H4 (cell line): ENCODE measurements at regions not wholly inside any gene's neighbourhood (a gene's known extent, or its start where the extent isn't known, plus 50 kb on each side); places are given as distances from the start of the nearest gene placed in this dataset.
"Not testable (repeated sequence)": the region's sequence is repeated elsewhere in the genome, so short reads cannot be mapped to it uniquely, and the experiment has no call there.

Source experiments
- DNase-seq: peaks from one replicate; pipeline ENCODE4 v3.0.0-alpha.2; 2015; ENCODE audit warnings: low spot score

- DNase-seq = no peak
Measured at GRCh38 chr6:164695896-164696295, 613.5 kb downstream of the C6orf118 start.

- no peak for DNase-seq
Measured at GRCh38 chr6:164694386-164694785, 615.0 kb downstream of the C6orf118 start.

DNA sequence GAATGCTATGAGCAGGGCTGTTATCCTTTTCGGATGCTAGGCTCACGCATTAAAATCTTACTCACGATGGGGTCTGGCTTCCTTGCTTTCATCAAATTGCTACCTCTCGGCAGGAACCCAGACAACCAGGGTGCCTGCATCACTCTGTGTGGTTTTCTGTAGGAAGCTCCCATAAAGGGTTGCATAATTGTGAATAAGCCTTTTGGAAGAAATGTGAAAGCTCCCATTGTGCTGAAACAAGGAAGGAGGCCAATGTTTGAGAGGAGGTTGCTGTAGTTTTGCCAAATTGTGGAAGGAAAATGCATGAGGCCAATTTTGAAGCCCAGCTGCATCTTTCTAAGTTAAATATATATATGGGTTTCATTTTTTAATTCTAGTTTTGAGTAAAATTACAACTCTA, 615.5 kb downstream of the C6orf118 start:
- DNase-seq = no peak

DNA sequence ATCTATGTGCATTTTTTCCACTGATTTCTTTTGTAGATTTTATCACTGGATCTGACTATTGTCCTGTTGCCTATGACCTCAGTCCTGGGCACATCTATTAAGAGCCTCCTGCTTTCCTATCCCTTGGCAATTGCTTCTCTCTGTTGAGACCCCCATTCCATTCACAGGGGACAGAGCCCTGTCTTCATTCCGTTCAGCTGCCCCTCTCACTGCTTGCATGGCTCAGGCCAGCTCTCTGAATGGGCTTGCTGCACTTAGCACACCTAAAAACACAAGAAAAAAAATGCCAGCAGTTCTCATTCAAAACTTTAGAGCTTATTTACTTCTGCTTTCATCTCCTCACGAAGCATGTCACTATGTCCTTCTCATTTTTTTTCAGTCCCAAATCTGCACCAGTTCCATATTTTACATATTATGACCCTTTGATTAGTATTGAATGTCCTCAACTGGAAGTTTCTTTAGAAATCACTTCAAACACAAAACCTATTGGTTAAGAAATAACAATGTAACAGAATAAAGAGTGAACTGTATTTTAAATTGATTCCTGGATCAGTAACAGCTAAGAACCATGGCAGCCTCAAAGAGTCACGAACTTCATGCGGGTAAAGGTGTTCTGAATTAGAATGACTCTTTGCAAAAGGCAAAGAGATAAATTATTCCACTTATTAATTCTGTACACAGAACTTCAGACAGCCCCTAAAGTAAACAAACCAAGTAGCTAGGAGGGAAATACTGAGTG, 616.5 kb downstream of the C6orf118 start:
- DNase-seq = no peak

DNA sequence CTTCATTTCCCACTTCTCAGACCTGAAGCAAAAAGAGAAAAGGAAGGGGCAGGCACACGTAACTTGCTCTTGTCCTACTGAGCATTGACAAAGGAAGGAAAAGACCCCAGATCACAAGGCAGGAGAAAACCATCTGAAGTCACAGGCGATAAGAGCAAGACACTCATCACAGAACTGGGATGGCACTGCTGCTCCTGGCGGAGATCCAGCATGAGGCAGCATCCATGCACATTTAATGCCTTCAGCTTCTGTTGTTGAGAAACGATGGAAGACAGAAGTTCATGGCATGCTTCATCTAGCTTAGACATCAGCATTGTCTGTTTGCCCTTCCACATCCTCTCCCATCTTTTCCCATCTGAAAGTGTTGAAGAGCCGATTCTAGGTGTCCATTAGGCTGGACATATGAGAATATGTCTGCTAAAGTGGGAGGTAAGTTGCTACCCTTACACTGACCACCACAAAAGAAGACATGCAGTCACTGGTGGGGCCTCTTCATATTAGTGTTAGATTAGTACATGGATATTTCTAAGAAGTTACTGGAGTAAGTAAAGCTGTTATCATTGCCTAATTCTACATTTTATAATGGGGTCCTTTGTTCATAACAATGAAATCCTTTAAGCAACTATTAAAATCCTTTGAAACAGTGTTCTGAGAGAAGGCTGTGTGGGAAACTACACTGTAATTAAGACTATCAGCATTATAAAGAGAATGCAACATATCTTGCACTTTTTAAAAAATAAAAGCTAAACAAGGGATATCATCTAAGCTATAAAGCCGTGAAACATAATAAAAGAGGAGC, 618.5 kb downstream of the C6orf118 start:
- no peak for DNase-seq

- DNase-seq = no peak
Measured at GRCh38 chr6:164690241-164690640, 619.2 kb downstream of the C6orf118 start.

DNA sequence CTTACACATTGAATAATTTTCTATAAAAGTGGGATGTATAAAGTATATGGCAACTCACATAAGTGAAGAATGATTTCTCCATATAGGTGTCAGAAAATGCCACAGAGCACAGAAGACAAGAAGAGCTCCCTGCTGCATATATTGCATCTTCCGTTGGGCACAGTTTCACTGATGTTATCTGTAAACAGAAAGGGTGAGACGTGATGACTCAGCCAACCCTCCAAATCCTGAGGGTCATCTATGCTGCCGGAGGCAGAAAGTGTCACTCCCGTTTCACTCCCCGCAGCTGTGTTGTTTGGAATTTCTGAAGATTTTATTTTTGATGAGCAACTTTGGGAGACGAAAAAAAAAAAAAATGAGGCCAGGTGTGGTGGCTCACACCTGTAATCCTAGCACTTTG, 644.1 kb downstream of the C6orf118 start:
- no peak for DNase-seq

- DNase-seq = no peak
Measured at GRCh38 chr6:164663634-164664033, 645.8 kb downstream of the C6orf118 start.

GRCh38 chr6:164661716-164662115, 647.7 kb downstream of the C6orf118 start:
- DNase-seq = no peak

DNA sequence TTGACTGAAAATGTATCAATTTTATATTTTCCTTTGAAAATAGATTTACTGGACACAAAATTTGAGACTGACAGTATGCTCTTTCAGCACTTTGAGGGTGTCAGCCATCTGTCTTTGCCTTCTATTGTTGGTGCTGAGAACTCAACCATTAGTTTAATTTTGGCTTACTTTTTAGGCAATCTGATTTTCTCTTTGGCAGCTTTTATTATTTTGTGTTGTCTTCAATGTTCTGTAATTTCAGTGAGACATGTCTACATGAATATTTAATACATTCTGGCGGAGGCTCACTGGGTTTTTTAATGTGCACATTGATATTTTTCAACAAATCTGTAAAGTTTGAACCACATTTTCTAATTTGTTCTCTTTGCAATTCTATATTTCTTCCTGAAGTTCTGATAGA, 648.6 kb downstream of the C6orf118 start:
- no peak for DNase-seq

DNA sequence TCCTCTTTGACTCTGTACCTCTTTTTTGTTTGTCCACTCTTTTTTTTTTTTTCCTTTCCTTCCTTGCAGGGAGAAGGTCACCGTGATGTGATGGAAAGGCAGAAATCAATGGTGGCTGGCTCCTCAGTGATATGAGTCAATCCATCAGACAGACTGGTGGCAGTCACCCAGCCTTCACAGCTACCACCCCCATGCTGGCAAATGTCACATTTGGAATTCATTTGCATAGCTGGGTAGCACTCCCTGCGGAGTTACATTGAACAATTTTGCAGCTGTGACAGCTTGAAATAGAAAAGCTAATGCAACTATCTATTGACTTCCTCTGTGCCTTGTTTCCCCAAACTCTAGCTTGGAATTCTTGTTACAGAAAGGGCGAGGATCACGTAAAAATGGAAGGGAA, 668.4 kb downstream of the C6orf118 start:
- no peak for DNase-seq

DNA sequence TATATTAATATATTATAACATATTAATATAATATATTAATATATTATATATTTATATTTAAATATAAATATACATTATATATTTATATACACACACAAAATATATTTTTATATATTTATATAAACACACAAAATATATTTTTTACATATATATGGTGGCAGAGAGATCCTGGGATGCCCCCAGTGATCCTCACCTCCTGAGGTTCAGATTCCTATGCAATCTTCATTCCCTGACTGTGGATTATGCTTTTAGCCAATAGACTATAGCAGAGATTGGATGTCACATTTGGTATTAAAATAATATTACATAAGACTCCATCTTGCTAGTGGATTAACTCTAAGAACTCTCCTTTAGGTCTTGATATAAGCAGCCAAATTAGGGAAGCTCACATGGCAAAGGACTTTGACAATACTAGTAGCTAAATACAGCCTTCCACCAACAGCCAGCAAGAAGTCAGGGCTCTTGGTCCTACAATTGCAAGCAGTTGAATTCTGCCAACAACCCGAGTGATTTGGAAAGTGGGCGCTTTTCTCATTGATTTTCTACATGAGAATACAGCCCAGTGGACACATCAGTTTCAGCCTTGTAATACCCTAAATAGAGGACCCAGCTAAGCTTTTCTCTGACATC, 681.0 kb downstream of the C6orf118 start:
- DNase-seq = no peak

DNA sequence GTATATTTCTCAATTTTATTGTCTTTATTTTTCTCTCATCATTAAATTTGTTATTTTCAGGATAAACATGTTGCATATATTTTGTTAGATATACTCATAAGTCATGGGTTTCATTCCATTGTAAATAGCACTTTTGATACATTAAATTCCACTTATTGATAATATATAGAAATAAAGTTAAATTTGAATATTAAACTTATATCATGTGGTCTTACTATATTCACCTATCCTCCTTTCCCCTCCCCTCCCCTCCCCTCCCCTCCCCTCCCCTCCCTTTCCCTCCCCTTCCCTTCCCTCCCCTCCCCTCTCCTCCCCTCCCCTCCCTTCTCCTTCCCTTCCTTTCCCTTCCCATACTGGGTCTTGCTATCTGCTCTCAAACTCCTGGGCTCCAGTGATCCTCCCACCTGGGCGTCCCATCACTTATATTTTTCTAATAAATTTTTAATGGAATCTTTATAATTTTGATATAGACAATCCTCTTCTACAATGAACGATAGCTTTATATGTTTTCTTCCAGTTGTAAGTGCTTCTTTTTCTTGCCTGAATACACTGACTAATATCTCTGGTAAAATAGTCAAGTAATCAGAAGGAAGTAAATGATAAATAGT, 692.4 kb downstream of the C6orf118 start:
- no peak for DNase-seq

GRCh38 chr6:164612751-164613150, 696.7 kb downstream of the C6orf118 start:
- no peak for DNase-seq

DNA sequence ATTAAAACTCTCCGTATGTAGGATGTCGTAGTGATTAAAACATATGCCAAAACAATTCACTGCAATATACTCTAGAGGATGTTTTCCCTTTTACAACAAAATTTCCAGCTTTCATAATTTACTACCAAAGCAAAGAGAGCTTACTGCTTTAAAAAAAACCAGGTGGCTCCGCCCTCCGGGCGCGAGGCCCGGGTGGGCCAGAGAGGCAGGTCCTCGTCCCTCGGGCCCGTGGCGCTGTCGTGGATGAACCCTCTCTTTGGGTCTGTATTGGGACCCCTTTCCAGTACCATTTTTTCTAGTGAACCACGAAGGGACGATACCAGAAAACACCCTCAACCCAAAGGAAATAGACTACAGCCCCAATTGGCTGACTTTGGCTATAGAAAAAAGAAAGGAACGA, 698.5 kb downstream of the C6orf118 start:
- DNase-seq = not testable (repeated sequence)

DNA sequence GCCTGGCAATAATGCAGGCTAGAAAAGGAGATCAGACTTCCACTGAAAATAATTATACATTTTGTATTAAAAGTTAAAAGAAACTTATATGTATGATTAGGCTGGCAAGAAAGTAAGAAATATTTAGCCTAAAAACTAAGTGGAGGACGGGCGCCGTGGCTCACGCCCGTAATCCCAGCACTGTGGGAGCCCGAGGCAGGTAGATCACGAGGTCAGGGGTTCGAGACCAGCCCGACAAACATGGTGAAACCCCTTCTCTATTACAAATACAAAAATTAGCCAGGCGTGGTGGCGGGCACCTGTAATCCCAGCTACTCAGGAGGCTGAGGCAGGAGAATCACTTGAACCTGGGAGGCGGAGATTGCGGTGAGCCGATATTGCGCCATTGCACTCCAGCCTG, 707.0 kb downstream of the C6orf118 start:
- DNase-seq = not testable (repeated sequence)

- no peak for DNase-seq
Measured at GRCh38 chr6:164581563-164581962, 727.8 kb downstream of the C6orf118 start.

DNA sequence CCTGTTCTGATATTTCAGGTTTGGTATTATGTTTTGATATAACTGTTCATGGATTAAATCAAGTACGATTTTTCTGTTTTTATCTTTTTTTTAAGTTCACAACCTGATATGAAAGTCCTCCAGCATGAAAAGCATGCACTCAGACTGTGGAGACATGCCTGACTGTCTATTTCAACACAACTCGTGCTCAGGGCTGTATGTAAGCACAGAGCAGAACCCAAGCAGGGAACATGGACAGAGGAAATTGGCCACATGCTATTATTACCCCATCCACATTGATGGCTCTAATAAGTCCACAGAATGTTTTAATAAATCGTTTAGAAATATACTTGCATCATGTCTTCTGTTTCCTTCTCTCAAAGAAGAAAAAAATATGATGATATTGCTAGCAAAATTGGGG, 730.4 kb downstream of the C6orf118 start:
- DNase-seq = no peak

DNA sequence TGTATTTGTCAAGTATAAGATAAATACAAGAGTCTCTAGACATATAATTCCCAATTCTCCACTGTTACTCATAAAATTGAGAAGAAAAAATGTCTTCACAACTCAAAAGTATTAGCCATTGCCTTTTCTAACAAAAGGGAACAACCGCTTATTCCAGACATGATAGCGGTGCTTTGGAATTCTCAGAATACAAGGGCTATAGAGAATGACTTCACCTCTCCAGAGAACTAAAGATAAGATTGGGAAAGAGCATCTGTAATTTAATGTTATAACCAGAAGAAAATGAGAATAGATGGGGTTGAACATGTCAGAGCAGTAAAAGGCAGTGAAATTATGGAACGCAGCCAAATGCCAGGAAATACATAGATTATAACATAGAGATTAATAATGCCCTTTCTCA, 730.8 kb downstream of the C6orf118 start:
- no peak for DNase-seq

DNA sequence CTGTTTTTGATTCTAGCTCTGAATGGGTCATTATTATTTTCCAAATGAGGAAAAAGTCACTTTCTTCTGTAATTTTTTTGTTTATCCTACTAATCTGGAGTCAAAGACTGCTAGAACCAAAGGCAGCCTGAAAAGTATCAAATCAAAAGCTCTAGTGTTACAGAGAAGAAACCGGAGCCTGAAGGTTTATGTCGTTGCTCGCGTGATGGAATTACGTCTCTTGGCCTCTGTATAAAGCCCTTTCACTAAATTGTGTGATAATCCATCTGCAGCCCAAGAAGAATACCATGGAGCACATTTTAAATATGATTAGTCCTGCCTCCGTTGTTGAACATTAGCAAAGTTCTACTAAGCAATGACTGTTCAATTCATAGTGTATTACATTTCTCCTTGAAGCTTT, 738.6 kb downstream of the C6orf118 start:
- DNase-seq = no peak

GRCh38 chr6:164569509-164569908, 739.9 kb downstream of the C6orf118 start:
- no peak for DNase-seq

DNA sequence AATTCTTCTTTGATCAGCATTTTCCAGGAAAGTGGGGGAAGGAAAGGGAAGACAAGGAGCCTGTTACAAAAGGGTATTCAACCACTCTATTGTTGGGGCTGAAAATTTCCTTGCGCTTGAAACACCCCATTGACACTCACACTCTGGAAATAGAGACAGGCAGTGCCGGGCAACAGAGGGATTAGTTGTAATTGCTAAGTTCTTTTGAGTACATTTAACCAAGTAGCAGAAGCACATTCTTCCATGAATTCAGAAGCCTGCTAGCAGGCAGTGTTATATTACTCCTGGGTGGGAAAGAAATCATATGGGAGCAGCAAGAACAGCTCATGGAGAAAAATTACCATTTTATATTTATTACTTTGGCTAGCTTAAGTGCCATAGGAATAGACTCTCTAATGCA, 745.5 kb downstream of the C6orf118 start:
- DNase-seq = no peak
